HG02870 (cell line): ENCODE measurements at regions not wholly inside any gene's neighbourhood (a gene's known extent, or its start where the extent isn't known, plus 50 kb on each side); places are given as distances from the start of the nearest gene placed in this dataset.
"Not testable (repeated sequence)": the region's sequence is repeated elsewhere in the genome, so short reads cannot be mapped to it uniquely, and the experiment has no call there.

Experiments used
- ATAC-seq: cut with Tn5 transposase; IDR thresholded peaks from one replicate; pipeline ENCODE4 v1.9.1; 2021; ENCODE audit warnings: mild to moderate bottlenecking, moderate library complexity; ENCODE audit not compliant: unreplicated experiment

DNA sequence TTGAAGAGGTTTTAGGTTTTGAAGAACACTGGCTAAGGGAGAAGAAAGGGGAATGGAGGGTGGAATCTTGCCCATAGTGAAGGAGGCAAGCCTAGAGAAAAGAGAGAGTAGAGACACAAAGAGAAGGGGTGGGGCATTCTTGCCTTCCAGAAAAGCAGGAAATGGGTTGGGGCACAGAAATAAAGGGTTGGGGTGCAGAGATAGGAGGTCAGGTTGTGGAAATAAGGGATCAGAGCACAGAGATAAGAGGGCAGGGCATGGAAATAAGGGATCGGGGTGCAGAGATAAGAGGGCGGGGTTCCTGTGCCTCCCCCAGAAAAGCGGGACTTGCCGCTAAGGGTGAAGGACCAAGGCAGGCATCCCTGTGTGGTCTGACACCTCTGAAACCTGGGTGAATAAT lies 69.9 kb downstream of the ALG1L2 start:
- ATAC-seq = not testable (repeated sequence)

- not testable (repeated sequence) for ATAC-seq
Measured at GRCh38 chr3:130153247-130153646, 71.6 kb downstream of the ALG1L2 start.

DNA sequence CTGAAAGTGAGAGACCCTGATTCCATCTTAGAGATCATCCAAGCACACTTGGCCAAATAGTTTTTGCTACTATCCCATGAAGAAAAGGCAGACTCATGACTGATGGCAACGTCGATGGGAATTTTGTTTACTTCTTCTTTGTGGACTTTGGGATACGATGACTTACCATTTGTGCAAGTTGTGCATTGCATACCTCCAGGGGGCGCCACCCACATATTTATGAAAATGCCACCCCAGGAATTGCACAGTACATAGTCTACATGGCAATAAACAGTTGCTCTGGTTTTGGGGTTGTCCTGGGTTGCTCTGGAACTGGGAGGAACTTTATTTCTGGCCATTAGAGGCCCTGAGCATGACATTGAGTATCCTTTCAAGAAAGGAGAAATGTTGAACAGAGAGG lies 73.8 kb downstream of the ALG1L2 start:
- ATAC-seq = not testable (repeated sequence)

DNA sequence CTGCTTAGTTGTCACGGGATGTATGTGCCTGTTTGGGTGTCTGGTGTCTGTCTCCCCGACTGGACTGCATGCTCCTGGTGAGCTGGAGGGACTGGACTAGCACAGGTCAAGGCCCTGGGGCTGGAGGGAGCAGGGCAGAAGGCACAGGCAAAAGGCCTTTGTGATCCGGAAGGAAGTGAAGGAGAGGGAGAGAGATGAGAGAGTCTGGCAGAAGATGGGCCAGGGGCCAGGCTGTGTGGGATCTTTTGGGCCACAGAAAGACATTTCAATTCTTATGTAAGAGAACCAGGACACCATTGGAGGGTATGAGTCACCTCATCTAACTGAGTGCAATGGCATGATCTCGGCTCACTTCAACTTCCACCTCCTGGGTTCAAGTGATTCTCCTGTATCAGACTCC lies 85.2 kb downstream of the ALG1L2 start:
- ATAC-seq = not testable (repeated sequence)

DNA sequence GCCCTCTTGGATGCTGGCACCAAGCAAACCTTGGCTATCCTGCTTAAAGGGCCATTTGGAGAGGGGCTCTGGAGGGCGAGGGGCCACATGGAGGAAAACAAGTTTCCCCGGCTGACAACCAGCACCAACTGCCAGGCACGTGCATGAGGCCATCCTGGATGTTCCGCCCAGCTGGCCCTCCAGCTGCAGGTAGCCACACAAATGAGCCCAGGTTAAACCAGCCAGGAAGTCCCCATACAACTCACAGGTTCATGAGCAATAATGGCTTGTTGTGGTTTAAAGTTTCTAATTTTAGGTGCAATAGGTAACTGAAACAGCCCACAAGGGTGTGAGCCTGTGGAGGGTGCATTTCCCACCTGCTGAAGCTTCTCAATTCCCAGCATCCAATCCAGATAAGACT lies 93.6 kb downstream of the ALG1L2 start:
- not testable (repeated sequence) for ATAC-seq

- not testable (repeated sequence) for ATAC-seq
Measured at GRCh38 chr3:130176476-130177256, 95.0 kb downstream of the ALG1L2 start.

DNA sequence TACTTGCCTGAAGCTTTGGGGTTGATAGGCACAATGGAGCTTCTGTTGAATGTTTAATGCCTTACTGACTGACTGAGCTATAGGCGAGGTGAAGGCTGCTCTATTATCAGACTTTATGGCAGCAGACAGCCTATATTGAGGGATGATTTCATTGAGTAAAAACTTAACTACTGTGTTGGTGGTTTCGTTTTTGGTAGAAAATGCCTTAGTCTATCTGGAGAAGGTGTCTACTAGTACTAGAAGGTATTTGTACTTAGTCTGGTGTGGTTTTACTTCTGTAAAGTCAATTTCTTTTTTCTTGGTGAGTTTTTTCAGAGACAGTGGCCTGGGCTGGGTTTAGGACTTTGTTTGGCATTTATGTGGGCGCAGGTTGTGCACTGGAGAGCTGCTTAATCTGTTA lies 97.2 kb downstream of the ALG1L2 start:
- not testable (repeated sequence) for ATAC-seq

DNA sequence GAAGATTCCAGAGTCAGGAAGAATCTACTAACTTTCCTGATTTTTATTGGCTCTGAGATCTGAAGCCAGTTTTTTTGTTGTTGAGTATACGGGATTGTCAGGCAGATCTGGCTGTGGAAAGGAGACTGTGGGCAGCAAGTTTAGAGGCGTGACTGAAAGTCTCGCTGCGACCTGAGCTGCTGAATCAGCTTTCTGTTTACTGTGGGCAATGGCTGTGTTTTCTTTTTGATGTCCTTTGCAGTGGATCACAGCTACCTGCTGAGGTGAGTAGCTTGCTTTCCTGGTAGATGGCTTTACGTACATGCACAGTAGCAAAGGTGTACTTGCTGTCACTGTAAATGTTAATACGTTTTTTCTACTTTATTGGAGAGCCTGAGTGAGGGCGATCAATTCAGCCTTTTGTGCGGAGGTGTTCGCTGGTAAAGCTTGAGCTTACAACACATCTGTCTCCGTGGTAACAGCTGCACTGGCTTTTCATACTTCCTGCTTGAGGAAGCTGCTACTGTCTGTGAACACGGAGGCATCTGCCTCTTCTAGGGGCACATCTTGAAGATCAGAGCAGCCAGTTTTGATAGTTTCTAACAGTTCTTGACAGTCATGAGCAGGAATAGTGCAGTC lies 97.8 kb downstream of the ALG1L2 start:
- not testable (repeated sequence) for ATAC-seq

- not testable (repeated sequence) for ATAC-seq
Measured at GRCh38 chr3:130182475-130182874, 100.8 kb downstream of the ALG1L2 start.

- ATAC-seq = not testable (repeated sequence)
Measured at GRCh38 chr3:130183689-130184088, 102.1 kb downstream of the ALG1L2 start.

- ATAC-seq = not testable (repeated sequence)
Measured at GRCh38 chr3:130184152-130185024, 102.8 kb downstream of the ALG1L2 start.

- ATAC-seq = not testable (repeated sequence)
Measured at GRCh38 chr3:130201272-130201671, 119.6 kb downstream of the ALG1L2 start.

GRCh38 chr3:130203633-130204032 lies 122.0 kb downstream of the ALG1L2 start:
- ATAC-seq = not testable (repeated sequence)

- no peak for ATAC-seq
Measured at GRCh38 chr3:130227540-130227939, 117.9 kb upstream of the COL6A5 start.

DNA sequence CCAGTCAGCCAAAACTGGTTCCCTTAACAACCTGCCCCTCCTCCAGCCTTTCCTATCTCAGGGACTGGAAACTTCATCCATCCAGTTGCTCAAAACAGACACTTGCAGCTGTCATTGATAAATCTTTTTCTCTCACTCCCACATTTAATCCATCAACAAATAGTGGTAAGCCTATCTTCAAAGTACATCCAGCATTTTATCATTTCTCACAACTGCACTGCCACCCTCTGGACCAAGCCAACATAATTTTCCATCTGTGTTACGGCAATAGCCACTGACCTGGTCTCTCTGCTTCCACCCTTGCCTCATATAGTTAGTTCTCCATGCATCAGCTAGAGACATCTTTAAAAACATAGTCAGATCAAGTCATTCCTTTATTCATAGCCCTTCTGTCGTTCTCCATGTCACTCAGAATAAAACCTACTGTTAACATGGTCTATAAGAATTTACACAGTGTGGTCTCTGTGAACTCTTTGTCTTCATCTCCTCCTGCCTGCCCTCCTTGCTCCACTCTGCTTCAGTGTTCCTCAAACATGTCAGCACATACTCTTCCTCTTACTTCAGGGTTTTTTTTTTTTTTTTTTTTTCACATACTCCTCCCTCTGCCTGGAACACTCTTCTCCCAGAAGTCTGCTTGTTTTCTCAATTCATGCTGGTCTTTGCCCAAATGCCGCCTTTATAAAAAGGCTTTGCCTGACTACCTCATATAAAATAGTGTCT lies 102.5 kb upstream of the COL6A5 start:
- no peak for ATAC-seq

- no peak for ATAC-seq
Measured at GRCh38 chr3:130243808-130244207, 101.7 kb upstream of the COL6A5 start.

GRCh38 chr3:130250982-130251381 lies 94.5 kb upstream of the COL6A5 start:
- ATAC-seq = no peak

- ATAC-seq = no peak
Measured at GRCh38 chr3:130255442-130255841, 90.0 kb upstream of the COL6A5 start.

DNA sequence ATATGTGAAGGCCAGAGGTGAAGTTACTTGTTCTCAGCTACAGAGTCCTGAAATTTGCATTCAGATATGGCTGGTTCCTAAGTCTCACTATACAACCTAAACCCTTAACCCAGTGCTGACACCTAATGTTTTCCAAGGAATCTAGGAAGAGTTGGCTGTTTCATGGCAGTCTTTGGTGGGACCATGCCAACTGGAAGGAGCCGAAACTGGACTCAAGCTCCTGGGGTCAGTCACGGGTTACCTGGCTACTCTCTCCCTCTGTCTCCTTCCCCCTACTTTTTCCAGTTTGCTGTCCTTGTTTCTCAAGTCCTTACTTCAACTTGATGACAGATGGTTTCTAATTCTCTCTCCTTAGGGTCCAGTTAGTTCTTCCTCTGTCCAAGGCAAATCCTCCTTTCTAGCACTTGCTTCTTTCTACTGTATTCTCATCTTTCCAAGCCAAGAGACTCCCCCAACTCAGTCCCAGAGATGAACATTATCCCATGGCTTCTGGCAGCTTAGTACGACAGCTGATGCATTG lies 88.6 kb upstream of the COL6A5 start:
- no peak for ATAC-seq

GRCh38 chr3:130258532-130258952 lies 86.9 kb upstream of the COL6A5 start:
- ATAC-seq = no peak
